Ovary (tissue), 7 donors: ENCODE measurements at regions not wholly inside any gene's neighbourhood (a gene's known extent, or its start where the extent isn't known, plus 50 kb on each side); places are given as distances from the start of the nearest gene placed in this dataset.
"Not testable (repeated sequence)": the region's sequence is repeated elsewhere in the genome, so short reads cannot be mapped to it uniquely, and the experiment has no call there.

Source experiments
- DNase-seq, 5 donors: peaks; one replicate each; pipeline ENCODE4 v3.0.0-alpha.2; 2019 to 2020
- H3K27ac ChIP-seq, 2 donors: fragments of 200-600 bp; one replicate each; pipeline versions ENCODE4 v1.5.1 to v1.8.0; 2019 to 2022
- H3K27me3 ChIP-seq: fragments of 200-600 bp; one replicate; pipeline ENCODE4 v1.8.0; 2022
- H3K36me3 ChIP-seq: fragments of 200-600 bp; sonication (generic); one replicate; pipeline ENCODE4 v1.5.1; 2019
- H3K4me1 ChIP-seq: one replicate; pipeline ENCODE4 v1.8.1; 2013; ENCODE audit warnings: mild to moderate bottlenecking, moderate library complexity; ENCODE audit not compliant: insufficient read depth
- H3K4me3 ChIP-seq: fragments of 200-600 bp; sonication (generic); one replicate; pipeline ENCODE4 v1.5.1; 2017
- H3K9me3 ChIP-seq, 2 donors: fragments of 200-600 bp in 1 of 2; sonication (generic) in 1 of 2; one replicate each; pipeline versions ENCODE4 v1.5.1 to v1.8.1; 2013 to 2019; ENCODE audit warnings: mild to moderate bottlenecking in 1 of 2, moderate library complexity in 1 of 2
- EP300 ChIP-seq: sonication (generic); formaldehyde crosslinking; IDR thresholded peaks from one replicate; pipeline ENCODE4 v1.6.1; 2017; ENCODE audit warnings: antibody characterized with exemption
- POLR2A ChIP-seq: fragments of 450-650 bp; IDR thresholded peaks from one replicate; pipeline ENCODE4 v1.6.1; 2017; ENCODE audit warnings: antibody characterized with exemption, mild to moderate bottlenecking, moderate library complexity
- WGBS, 3 donors: extraction: QIAGEN DNeasy Blood & Tissue Kit in 1 of 3; methylation state at CpG; one replicate each; pipeline versions ENCODE4 v1.1.5 to v1.1.7; 2013 to 2017; 5-methylcytosine and 5-hydroxymethylcytosine counted together
- intact Hi-C, 4 donors: fragments of 100-400 bp; cut with DNase I; formaldehyde crosslinking; loops; one replicate each; pipeline versions ENCODE4 v1.11.0 to v1.15.1; 2022 to 2023
- TF ChIP-seq, protein P1 (sequence below), 3 donors: fragments of 450-650 bp in 2 of 3; fragments of 200-600 bp in 1 of 3; IDR thresholded peaks; one replicate each; pipeline versions ENCODE4 v1.5.1 to v1.8.0; 2016 to 2022; ENCODE audit warnings: antibody characterized with exemption in 3 of 3, mild to moderate bottlenecking in 1 of 3
- donor health status: DM: no; HTN: no; CAD: no; lungs with moderate emphysema.
- donor health status: DM: no; HTN: no; CAD: no.
- donor health status: Bipolar disorder and iron deficiency.
- donor health status: DM: no; HTN: no; CAD: no.
- donor health status: DM: yes; HTN: yes; CAD: no.

DNA sequence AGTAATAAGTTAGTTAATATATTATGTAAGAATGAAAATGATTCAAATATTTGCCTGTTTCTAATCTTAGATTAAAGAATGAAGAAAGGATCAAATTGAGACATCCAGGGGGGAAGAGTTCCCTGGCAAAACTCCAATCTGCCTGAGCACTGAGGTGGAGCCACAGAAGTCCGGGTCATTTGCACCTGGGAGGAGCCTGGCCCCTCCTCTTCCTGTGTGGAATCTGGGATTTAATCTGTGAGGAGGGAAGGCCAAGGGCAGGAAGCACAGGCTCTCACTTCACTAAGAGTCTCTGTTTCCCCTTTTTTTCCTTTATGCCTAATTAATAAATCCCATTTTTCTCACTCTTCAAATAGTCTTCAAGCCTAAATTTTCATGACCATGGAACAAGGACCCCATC, 599.5 kb downstream of the FLRT2 start:
- no peak overlapping the region for H3K4me3 ChIP-seq
- 65 to 75% (median 74%) methylated on average over 1 of the region's 1 CpG for WGBS, 3 donors
- TF ChIP-seq EP300 (no peak), POLR2A (no peak)
- TF ChIP-seq, protein P1, sequence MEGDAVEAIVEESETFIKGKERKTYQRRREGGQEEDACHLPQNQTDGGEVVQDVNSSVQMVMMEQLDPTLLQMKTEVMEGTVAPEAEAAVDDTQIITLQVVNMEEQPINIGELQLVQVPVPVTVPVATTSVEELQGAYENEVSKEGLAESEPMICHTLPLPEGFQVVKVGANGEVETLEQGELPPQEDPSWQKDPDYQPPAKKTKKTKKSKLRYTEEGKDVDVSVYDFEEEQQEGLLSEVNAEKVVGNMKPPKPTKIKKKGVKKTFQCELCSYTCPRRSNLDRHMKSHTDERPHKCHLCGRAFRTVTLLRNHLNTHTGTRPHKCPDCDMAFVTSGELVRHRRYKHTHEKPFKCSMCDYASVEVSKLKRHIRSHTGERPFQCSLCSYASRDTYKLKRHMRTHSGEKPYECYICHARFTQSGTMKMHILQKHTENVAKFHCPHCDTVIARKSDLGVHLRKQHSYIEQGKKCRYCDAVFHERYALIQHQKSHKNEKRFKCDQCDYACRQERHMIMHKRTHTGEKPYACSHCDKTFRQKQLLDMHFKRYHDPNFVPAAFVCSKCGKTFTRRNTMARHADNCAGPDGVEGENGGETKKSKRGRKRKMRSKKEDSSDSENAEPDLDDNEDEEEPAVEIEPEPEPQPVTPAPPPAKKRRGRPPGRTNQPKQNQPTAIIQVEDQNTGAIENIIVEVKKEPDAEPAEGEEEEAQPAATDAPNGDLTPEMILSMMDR (IDR thresholded peaks at IDR 0.05) = no peak
- H3K27ac ChIP-seq = no peak overlapping the region
- intact Hi-C loops = no loop called here
- no peaks in the 10 kb centered on the region for H3K4me1 ChIP-seq
- DNase-seq = no peak
- H3K36me3 ChIP-seq = no peaks in the 10 kb centered on the region
- no peaks in the 10 kb centered on the region for H3K9me3 ChIP-seq
- H3K27me3 ChIP-seq = no peaks in the 10 kb centered on the region

DNA sequence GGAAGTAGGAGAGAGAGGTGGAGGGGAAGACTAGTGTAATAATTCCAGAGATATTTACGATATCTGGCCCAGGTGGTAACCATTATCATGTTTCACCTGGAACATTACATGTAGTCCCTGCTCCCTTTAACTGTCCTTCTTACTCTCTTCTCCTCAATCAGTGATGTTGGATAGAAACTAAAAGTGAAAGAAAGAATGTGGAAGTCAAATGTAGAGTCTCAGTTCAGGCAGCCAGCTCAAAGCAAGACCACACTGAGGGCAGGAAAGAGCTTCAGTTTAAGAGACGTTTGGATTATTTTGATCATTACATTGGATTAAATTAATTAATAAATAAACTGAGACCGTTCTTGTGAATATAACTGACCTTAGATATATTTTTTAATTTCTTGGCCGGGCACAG, 594.4 kb downstream of the FLRT2 start:
- H3K27ac ChIP-seq = no peak overlapping the region
- no peaks in the 10 kb centered on the region for H3K36me3 ChIP-seq
- no peak overlapping the region for H3K4me3 ChIP-seq
- TF ChIP-seq, protein P1 (IDR thresholded peaks at IDR 0.05) = no peak
- TF ChIP-seq POLR2A (no peak), EP300 (no peak)
- no peak for DNase-seq
- H3K9me3 ChIP-seq = no peaks in the 10 kb centered on the region
- WGBS, 3 donors = 81 to 90% (median 87%) methylated on average over 4 of the region's 4 CpGs
- H3K4me1 ChIP-seq = no peaks in the 10 kb centered on the region
- H3K27me3 ChIP-seq = no peaks in the 10 kb centered on the region
- intact Hi-C loops = no loop called here

DNA sequence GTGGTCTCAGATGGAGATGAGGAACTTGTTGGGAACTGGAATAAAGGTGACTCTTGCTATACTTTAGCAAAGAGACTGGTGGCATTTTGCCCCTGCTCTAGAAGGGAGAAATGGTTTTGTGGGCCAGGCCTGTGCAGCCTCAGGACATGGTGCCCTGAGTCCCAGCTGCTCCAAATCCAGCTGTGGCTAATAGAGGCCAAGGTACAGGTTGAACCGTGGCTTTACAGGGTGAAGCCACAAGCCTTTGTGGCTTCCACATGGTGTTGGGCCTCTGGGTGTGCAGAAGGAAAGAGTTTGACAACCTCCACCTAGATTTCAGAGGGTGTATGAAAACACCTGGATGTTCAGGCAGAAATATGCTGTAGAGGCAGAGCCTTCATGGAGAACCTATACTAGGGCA, 586.0 kb downstream of the FLRT2 start:
- DNase-seq = no peak
- no peaks in the 10 kb centered on the region for H3K36me3 ChIP-seq
- intact Hi-C loops = no loop called here
- 80 to 88% (median 86%) methylated on average over 1 of the region's 1 CpG for WGBS, 3 donors
- H3K9me3 ChIP-seq = no peaks in the 10 kb centered on the region
- TF ChIP-seq EP300 = no peak
- no peak for TF ChIP-seq POLR2A
- TF ChIP-seq, protein P1 (IDR thresholded peaks at IDR 0.05) = no peak
- H3K27ac ChIP-seq = no peak overlapping the region
- no peaks in the 10 kb centered on the region for H3K27me3 ChIP-seq
- no peak overlapping the region for H3K4me3 ChIP-seq
- no peaks in the 10 kb centered on the region for H3K4me1 ChIP-seq

DNA sequence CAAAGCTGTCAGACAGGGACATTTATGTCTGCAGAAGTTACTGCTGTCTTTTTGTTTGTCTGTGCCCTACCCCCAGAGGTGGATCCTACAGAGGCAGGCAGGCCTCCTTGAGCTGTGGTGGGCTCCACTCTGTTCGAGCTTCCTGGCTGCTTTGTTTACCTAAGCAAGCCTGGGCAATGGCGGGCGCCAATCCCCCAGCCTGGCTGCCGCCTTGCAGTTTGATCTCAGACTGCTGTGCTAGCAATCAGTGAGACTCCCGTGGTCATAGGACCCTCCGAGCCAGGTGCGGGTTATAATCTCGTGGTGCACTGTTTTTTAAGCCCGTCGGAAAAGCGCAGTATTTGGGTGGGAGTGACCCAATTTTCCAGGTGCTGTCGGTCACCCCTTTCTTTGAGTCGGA, 580.9 kb downstream of the FLRT2 start:
- DNase-seq, H3K4me1 ChIP-seq, H3K4me3 ChIP-seq, H3K9me3 ChIP-seq, H3K27ac ChIP-seq, H3K27me3 ChIP-seq, H3K36me3 ChIP-seq, intact Hi-C loops: not testable (repeated sequence)
- WGBS, 3 donors = 84 to 94% (median 93%) methylated on average over 13 of the region's 13 CpGs

DNA sequence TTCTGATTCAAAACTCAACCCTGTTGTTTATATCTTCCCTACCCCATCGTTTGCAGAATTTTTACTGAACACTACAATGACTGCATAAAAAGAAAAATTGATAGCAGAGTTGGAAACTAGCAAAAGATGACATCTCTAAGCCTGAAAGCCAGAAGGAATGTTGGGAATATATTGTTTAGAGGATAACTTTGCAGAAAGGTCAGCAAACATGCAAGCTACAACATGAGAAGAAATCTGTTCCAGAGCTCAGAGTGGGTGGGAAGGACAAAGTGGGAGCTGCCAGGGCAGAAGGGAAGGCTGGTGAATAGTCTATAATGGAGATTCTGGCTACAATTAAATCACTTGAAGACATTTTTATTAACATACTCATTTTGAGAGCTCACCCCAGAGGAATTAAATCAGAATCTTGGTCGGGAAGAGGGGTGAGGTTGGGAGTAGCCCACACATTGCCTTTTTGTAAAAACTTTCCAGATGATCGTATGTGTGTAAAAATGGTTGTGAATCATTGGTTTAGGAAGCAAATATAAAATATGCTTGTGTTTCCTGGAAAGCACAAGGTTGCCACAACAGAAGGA, 574.8 kb downstream of the FLRT2 start:
- TF ChIP-seq EP300 (no peak), POLR2A (no peak)
- TF ChIP-seq, protein P1 (IDR thresholded peaks at IDR 0.05) = no peak
- WGBS, 3 donors = 4 to 11% (median 10%) methylated on average over 3 of the region's 3 CpGs
- intact Hi-C loops = no loop called here

More for the DNA sequence above, 574.8 kb downstream of the FLRT2 start:
- Histone ChIP-seq H3K27me3 (no peaks in the 10 kb centered on the region), H3K36me3 (no peaks in the 10 kb centered on the region), H3K4me1 (no peaks in the 10 kb centered on the region), H3K9me3 (no peaks in the 10 kb centered on the region), H3K27ac (no peak overlapping the region), H3K4me3 (no peak overlapping the region)
- DNase-seq = no peak
